HepG2 (cell line): ENCODE measurements at regions not wholly inside any gene's neighbourhood (a gene's known extent, or its start where the extent isn't known, plus 50 kb on each side); places are given as distances from the start of the nearest gene placed in this dataset.
A peak's percentile ranks its signal among the peaks of the same experiment; 100 is the strongest.

Experiments used
- ATAC-seq: fragments of 200-7000 bp; cut with Tn5 transposase; 3 replicates; pipeline ENCODE4 v1.9.1; 2020; ENCODE audit warnings: mild to moderate bottlenecking, moderate library complexity
- BruUV-seq: library from RNA; stranded (reverse); fragments of 400-500 nt; replicated peaks from 2 replicates; lab custom pipeline; 2021; lab: Mats Ljungman, UMichigan
- CTCF ChIA-PET: fragments of 300-600 bp; formaldehyde crosslinking; extraction: SDS; loops from one replicate; lab custom pipeline; 2021; ENCODE audit warnings: low total read pairs, inconsistent platforms, low intra/inter-chr PET ratio; lab: Yijun Ruan, JAX
- POLR2A ChIA-PET: fragments of 350-600 bp; sonication (Branson Sonifier 250); formaldehyde crosslinking; loops from one replicate; lab custom pipeline; 2020; ENCODE audit warnings: antibody characterized with exemption, inconsistent platforms; lab: Yijun Ruan, JAX
- DNase-seq: peaks from one replicate; pipeline ENCODE4 v3.0.0-alpha.2; 2015; ENCODE audit warnings: low spot score
- FAIRE-seq: peaks from 3 replicates; lab custom pipeline; 2011; peaks lifted over from hg19 to GRCh38; lab: Jason Lieb, UNC
- H2AFZ ChIP-seq: one replicate; pipeline ENCODE4 v1.6.1; 2011; ENCODE audit warnings: low read length, inconsistent platforms
- H3K27ac ChIP-seq: fragments of 300-600 bp; 3 replicates; pipeline ENCODE4 v1.8.0; 2011; ENCODE audit warnings: mixed run types, mild to moderate bottlenecking, mixed read lengths, low read length, inconsistent platforms; ENCODE audit not compliant: insufficient read depth; ENCODE audit errors: extremely low read length
- H3K27me3 ChIP-seq, 2 experiments: fragments of 200-600 bp in 1 of 2; 2 replicates in 1 of 2; 3 replicates in 1 of 2; pipeline versions ENCODE4 v1.6.0 to v1.8.0; 2011; ENCODE audit warnings: low read length in 2 of 2, mild to moderate bottlenecking in 2 of 2, moderate library complexity in 2 of 2, inconsistent platforms in 1 of 2; ENCODE audit not compliant: insufficient read depth in 2 of 2, control insufficient read depth in 1 of 2
- H3K36me3 ChIP-seq, 2 experiments: fragments of 200-600 bp in 1 of 2; replicated peaks in 1 of 2; 2 replicates in 1 of 2; 3 replicates in 1 of 2; pipeline versions ENCODE4 v1.5.1 to v1.8.0; 2011; ENCODE audit warnings: low read length in 2 of 2, inconsistent platforms in 1 of 2; ENCODE audit not compliant: insufficient read depth in 2 of 2, control insufficient read depth in 1 of 2
- H3K4me1 ChIP-seq: 2 replicates; pipeline ENCODE4 v1.5.1; 2012; ENCODE audit warnings: low read length, inconsistent platforms; ENCODE audit not compliant: insufficient read depth
- H3K4me2 ChIP-seq: 2 replicates; pipeline ENCODE4 v1.6.0; 2011; ENCODE audit warnings: low read depth, low read length, inconsistent platforms
- H3K4me3 ChIP-seq, 3 experiments: fragments of 200-600 bp in 1 of 3; sonication (generic), shearing (Covaris generic) in 1 of 3; replicated peaks in 1 of 3; 2 replicates each; pipeline ENCODE4 v1.5.1; 2011 to 2016; ENCODE audit warnings: low read length in 3 of 3, inconsistent platforms in 2 of 3, low read depth in 2 of 3, mild to moderate bottlenecking in 2 of 3, control low read depth in 1 of 3, mixed read lengths in 1 of 3; ENCODE audit not compliant: insufficient read depth in 1 of 3
- H3K79me2 ChIP-seq: one replicate; pipeline ENCODE4 v1.6.1; 2011; ENCODE audit warnings: low read length, inconsistent platforms; ENCODE audit not compliant: insufficient read depth
- H3K9ac ChIP-seq: 2 replicates; pipeline ENCODE4 v1.6.0; 2011; ENCODE audit warnings: mild to moderate bottlenecking, low read depth, low read length, inconsistent platforms; ENCODE audit not compliant: insufficient read depth
- H3K9me3 ChIP-seq: 2 replicates; pipeline ENCODE4 v1.5.1; 2012; ENCODE audit warnings: mild to moderate bottlenecking, low read length
- H4K20me1 ChIP-seq: 2 replicates; pipeline ENCODE4 v1.6.0; 2011; ENCODE audit warnings: inconsistent platforms, mild to moderate bottlenecking, low read length, moderate library complexity; ENCODE audit not compliant: insufficient read depth
- ADNP ChIP-seq: sonication (generic); formaldehyde crosslinking; IDR thresholded peaks from 2 replicates; pipeline ENCODE4 v1.4.0; 2020; ENCODE audit warnings: missing genetic modification reagents
- CEBPB ChIP-seq: IDR thresholded peaks from 2 replicates; pipeline ENCODE4 v1.6.1; 2011; ENCODE audit warnings: low read depth, low read length, improper control_type of control experiment, borderline replicate concordance
- HNRNPUL1 ChIP-seq: fragments of 200-400 bp; formaldehyde crosslinking; IDR thresholded peaks from 2 replicates; pipeline ENCODE4 v1.6.1; 2017; ENCODE audit warnings: low read depth, mild to moderate bottlenecking, low read length, moderate library complexity
- IKZF4 ChIP-seq: sonication (generic); formaldehyde crosslinking; IDR thresholded peaks from 2 replicates; pipeline ENCODE4 v1.5.1; 2020; ENCODE audit warnings: borderline replicate concordance, mild to moderate bottlenecking, low read depth, missing genetic modification reagents; ENCODE audit errors: not compliant biosample characterization
- SIX4 ChIP-seq: sonication (generic); formaldehyde crosslinking; IDR thresholded peaks from 2 replicates; pipeline ENCODE4 v1.4.0; 2020; ENCODE audit warnings: missing genetic modification reagents
- TBP ChIP-seq: sonication (generic); formaldehyde crosslinking; IDR thresholded peaks from 2 replicates; pipeline ENCODE4 v1.5.0; 2020; ENCODE audit warnings: missing genetic modification reagents
- ZMAT3 ChIP-seq: sonication (generic); formaldehyde crosslinking; conservative IDR thresholded peaks from 2 replicates; pipeline ENCODE4 v1.7.0; 2021; ENCODE audit warnings: missing genetic modification reagents
- ZNF670 ChIP-seq: sonication (generic); formaldehyde crosslinking; IDR thresholded peaks from 2 replicates; pipeline ENCODE4 v1.8.0; 2022; ENCODE audit warnings: mild to moderate bottlenecking, missing genetic modification reagents, borderline replicate concordance
- WGBS: methylation state at CpG from one replicate; pipeline ENCODE4 v1.1.6; 2017; ENCODE audit warnings: low lambda C conversion rate; 5-methylcytosine and 5-hydroxymethylcytosine counted together
- in situ Hi-C: cut with HindIII; loops from 2 replicates; pipeline ENCODE4 v1.10.0; 2017; ENCODE audit warnings: low pct_unique_long_range_greater_than_20kb; ENCODE audit not compliant: extremely low pct_ligation_motif_present
- intact Hi-C: fragments of 100-400 bp; cut with micrococcal nuclease; formaldehyde crosslinking; loops from one replicate; pipeline ENCODE4 v1.10.0; 2022; ENCODE audit not compliant: unreplicated experiment
- TF ChIP-seq, protein P1 (sequence below): sonication (generic); formaldehyde crosslinking; IDR thresholded peaks from 2 replicates; pipeline ENCODE4 v1.4.0; 2020; ENCODE audit warnings: missing genetic modification reagents

DNA sequence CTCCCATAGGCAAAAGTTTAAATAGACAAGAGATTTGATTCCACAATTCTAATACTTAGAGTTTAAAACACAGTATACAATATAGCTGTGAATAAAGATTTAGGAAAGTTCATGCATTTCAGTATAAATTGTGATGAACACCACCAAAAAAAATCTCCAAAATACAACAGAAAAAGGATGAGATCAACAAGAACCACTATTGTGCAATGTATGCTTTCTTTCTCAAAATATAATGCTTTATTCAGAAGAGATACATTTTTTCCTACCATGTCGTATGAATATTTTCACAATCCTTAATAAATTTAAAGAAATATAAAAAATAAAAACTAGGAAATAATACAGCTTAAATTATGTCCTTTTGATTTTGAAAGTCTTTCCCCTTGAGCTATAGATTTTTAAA is 1309.2 kb downstream of the MRPL39 start:
- no peak overlapping the region for H3K4me2 ChIP-seq
- no peak overlapping the region for H3K9ac ChIP-seq
- POLR2A ChIA-PET, result no interaction called here
- no peak for TF ChIP-seq HNRNPUL1
- 0 out of 2 replicates have a peak, but pooled peaks have one; percentile 14 for TF ChIP-seq CEBPB
- TF ChIP-seq ZMAT3, result no peak
- TF ChIP-seq, protein P1, sequence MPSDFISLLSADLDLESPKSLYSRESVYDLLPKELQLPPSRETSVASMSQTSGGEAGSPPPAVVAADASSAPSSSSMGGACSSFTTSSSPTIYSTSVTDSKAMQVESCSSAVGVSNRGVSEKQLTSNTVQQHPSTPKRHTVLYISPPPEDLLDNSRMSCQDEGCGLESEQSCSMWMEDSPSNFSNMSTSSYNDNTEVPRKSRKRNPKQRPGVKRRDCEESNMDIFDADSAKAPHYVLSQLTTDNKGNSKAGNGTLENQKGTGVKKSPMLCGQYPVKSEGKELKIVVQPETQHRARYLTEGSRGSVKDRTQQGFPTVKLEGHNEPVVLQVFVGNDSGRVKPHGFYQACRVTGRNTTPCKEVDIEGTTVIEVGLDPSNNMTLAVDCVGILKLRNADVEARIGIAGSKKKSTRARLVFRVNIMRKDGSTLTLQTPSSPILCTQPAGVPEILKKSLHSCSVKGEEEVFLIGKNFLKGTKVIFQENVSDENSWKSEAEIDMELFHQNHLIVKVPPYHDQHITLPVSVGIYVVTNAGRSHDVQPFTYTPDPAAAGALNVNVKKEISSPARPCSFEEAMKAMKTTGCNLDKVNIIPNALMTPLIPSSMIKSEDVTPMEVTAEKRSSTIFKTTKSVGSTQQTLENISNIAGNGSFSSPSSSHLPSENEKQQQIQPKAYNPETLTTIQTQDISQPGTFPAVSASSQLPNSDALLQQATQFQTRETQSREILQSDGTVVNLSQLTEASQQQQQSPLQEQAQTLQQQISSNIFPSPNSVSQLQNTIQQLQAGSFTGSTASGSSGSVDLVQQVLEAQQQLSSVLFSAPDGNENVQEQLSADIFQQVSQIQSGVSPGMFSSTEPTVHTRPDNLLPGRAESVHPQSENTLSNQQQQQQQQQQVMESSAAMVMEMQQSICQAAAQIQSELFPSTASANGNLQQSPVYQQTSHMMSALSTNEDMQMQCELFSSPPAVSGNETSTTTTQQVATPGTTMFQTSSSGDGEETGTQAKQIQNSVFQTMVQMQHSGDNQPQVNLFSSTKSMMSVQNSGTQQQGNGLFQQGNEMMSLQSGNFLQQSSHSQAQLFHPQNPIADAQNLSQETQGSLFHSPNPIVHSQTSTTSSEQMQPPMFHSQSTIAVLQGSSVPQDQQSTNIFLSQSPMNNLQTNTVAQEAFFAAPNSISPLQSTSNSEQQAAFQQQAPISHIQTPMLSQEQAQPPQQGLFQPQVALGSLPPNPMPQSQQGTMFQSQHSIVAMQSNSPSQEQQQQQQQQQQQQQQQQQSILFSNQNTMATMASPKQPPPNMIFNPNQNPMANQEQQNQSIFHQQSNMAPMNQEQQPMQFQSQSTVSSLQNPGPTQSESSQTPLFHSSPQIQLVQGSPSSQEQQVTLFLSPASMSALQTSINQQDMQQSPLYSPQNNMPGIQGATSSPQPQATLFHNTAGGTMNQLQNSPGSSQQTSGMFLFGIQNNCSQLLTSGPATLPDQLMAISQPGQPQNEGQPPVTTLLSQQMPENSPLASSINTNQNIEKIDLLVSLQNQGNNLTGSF (CRISPR knock-in tag), result no peak
- no peak for TF ChIP-seq IKZF4 (CRISPR knock-in tag)
- no peak for TF ChIP-seq SIX4
- TF ChIP-seq ADNP (CRISPR knock-in tag), result no peak
- no peak for TF ChIP-seq TBP (CRISPR knock-in tag)
- no peak for TF ChIP-seq ZNF670
- TF ChIP-seq, all 625 proteins: peak for 1
- 71% methylated on average over 1 of the region's 1 CpG for WGBS
- DNase-seq (no peak), ATAC-seq (no peak), FAIRE-seq (no peak)
- Histone ChIP-seq H3K4me1 (no peaks in the 10 kb centered on the region), H3K27ac (no peak overlapping the region), H3K36me3 (no peaks in the 10 kb centered on the region), H4K20me1 (no peaks in the 10 kb centered on the region), H3K9me3 (peaks cover 77% of the 10 kb centered on the region), H2AFZ (no peak overlapping the region), H3K79me2 (no peaks in the 10 kb centered on the region), H3K27me3 (no peaks in the 10 kb centered on the region), H3K4me3 (no peak overlapping the region)
- no TSS peak for BruUV-seq
- intact Hi-C loops, result no loop called here
- in situ Hi-C loops, result no loop called here
- CTCF ChIA-PET, result no interaction called here
